ENCODE measurements at regions not wholly inside any gene's neighbourhood (a gene's known extent, or its start where the extent isn't known, plus 50 kb on each side); places are given as distances from the start of the nearest gene placed in this dataset.
"Not testable (repeated sequence)": the region's sequence is repeated elsewhere in the genome, so short reads cannot be mapped to it uniquely, and the experiment has no call there.

GRCh38 chr4:115515366-115515765 is 401.9 kb upstream of the NDST4 start:
- DNase-seq (ENCODE audit: low spot score), result no peak
- in situ Hi-C loops (cut with HindIII; ENCODE audit: low sequenced_read_pairs), result no loop called here

GRCh38 chr4:115514675-115515074 is 401.3 kb upstream of the NDST4 start:
- in situ Hi-C loops (cut with HindIII; ENCODE audit: low sequenced_read_pairs), result no loop called here

GRCh38 chr4:115505326-115505725 is 391.9 kb upstream of the NDST4 start:
- no peak for DNase-seq (ENCODE audit: low spot score)
- in situ Hi-C loops (cut with HindIII; ENCODE audit: low sequenced_read_pairs), result no loop called here

More at GRCh38 chr4:115514675-115515074, 401.3 kb upstream of the NDST4 start:
- no peak for DNase-seq (ENCODE audit: low spot score)

GRCh38 chr4:115501656-115502055 is 388.2 kb upstream of the NDST4 start:
- no peak for DNase-seq (ENCODE audit: low spot score)
- in situ Hi-C loops (cut with HindIII; ENCODE audit: low sequenced_read_pairs), result no loop called here

- in situ Hi-C loops (cut with HindIII; ENCODE audit: low sequenced_read_pairs); DNase-seq (ENCODE audit: low spot score): not testable (repeated sequence)
These were observed 380.4 kb upstream of the NDST4 start for GRCh38 chr4:115493770-115494169.

GRCh38 chr4:115491686-115492085 is 378.3 kb upstream of the NDST4 start:
- no peak for DNase-seq (ENCODE audit: low spot score)
- in situ Hi-C loops (cut with HindIII; ENCODE audit: low sequenced_read_pairs), result no loop called here

GRCh38 chr4:115489279-115489678 is 375.9 kb upstream of the NDST4 start:
- DNase-seq (ENCODE audit: low spot score), result no peak
- in situ Hi-C loops (cut with HindIII; ENCODE audit: low sequenced_read_pairs), result no loop called here

GRCh38 chr4:115485402-115485801 is 372.0 kb upstream of the NDST4 start:
- no peak for DNase-seq (ENCODE audit: low spot score)
- in situ Hi-C loops (cut with HindIII; ENCODE audit: low sequenced_read_pairs), result no loop called here

- in situ Hi-C loops (cut with HindIII; ENCODE audit: low sequenced_read_pairs), result no loop called here
- DNase-seq (ENCODE audit: low spot score), result no peak
These were observed 371.1 kb upstream of the NDST4 start for GRCh38 chr4:115484479-115484878.

GRCh38 chr4:115470763-115471162 is 357.3 kb upstream of the NDST4 start:
- in situ Hi-C loops (cut with HindIII; ENCODE audit: low sequenced_read_pairs), result no loop called here
- DNase-seq (ENCODE audit: low spot score), result no peak

GRCh38 chr4:115459301-115459700 is 345.9 kb upstream of the NDST4 start:
- in situ Hi-C loops (cut with HindIII; ENCODE audit: low sequenced_read_pairs), result not testable (repeated sequence)

GRCh38 chr4:115456231-115456630 is 342.8 kb upstream of the NDST4 start:
- DNase-seq (ENCODE audit: low spot score), result no peak

More at GRCh38 chr4:115459301-115459700, 345.9 kb upstream of the NDST4 start:
- DNase-seq (ENCODE audit: low spot score), result not testable (repeated sequence)

GRCh38 chr4:115454228-115454627 is 340.8 kb upstream of the NDST4 start:
- in situ Hi-C loops (cut with HindIII; ENCODE audit: low sequenced_read_pairs), result no loop called here
- DNase-seq (ENCODE audit: low spot score), result no peak

More at GRCh38 chr4:115456231-115456630, 342.8 kb upstream of the NDST4 start:
- in situ Hi-C loops (cut with HindIII; ENCODE audit: low sequenced_read_pairs), result no loop called here

- in situ Hi-C loops (cut with HindIII; ENCODE audit: low sequenced_read_pairs), result no loop called here
- no peak for DNase-seq (ENCODE audit: low spot score)
These were observed 340.0 kb upstream of the NDST4 start for GRCh38 chr4:115453416-115453815.

GRCh38 chr4:115452229-115452628 is 338.8 kb upstream of the NDST4 start:
- DNase-seq (ENCODE audit: low spot score); in situ Hi-C loops (cut with HindIII; ENCODE audit: low sequenced_read_pairs): not testable (repeated sequence)

GRCh38 chr4:115437739-115438138 is 324.3 kb upstream of the NDST4 start:
- in situ Hi-C loops (cut with HindIII; ENCODE audit: low sequenced_read_pairs), result no loop called here
- DNase-seq (ENCODE audit: low spot score), result no peak

- in situ Hi-C loops (cut with HindIII; ENCODE audit: low sequenced_read_pairs), result no loop called here
- DNase-seq (ENCODE audit: low spot score), result no peak
These were observed 320.1 kb upstream of the NDST4 start for GRCh38 chr4:115433491-115433890.

- in situ Hi-C loops (cut with HindIII; ENCODE audit: low sequenced_read_pairs), result no loop called here
- DNase-seq (ENCODE audit: low spot score), result no peak
These were observed 316.6 kb upstream of the NDST4 start for GRCh38 chr4:115430024-115430423.

- in situ Hi-C loops (cut with HindIII; ENCODE audit: low sequenced_read_pairs), result no loop called here
- no peak for DNase-seq (ENCODE audit: low spot score)
These were observed 315.0 kb upstream of the NDST4 start for GRCh38 chr4:115428455-115428854.

GRCh38 chr4:115424852-115425251 is 311.4 kb upstream of the NDST4 start:
- in situ Hi-C loops (cut with HindIII; ENCODE audit: low sequenced_read_pairs), result no loop called here

GRCh38 chr4:115418635-115419396 is 305.4 kb upstream of the NDST4 start:
- in situ Hi-C loops (cut with HindIII; ENCODE audit: low sequenced_read_pairs), result no loop called here
- no peak for DNase-seq (ENCODE audit: low spot score)

More at GRCh38 chr4:115424852-115425251, 311.4 kb upstream of the NDST4 start:
- DNase-seq (ENCODE audit: low spot score), result no peak
